ENCODE measurements at regions not wholly inside any gene's neighbourhood (a gene's known extent, or its start where the extent isn't known, plus 50 kb on each side); places are given as distances from the start of the nearest gene placed in this dataset.

DNA sequence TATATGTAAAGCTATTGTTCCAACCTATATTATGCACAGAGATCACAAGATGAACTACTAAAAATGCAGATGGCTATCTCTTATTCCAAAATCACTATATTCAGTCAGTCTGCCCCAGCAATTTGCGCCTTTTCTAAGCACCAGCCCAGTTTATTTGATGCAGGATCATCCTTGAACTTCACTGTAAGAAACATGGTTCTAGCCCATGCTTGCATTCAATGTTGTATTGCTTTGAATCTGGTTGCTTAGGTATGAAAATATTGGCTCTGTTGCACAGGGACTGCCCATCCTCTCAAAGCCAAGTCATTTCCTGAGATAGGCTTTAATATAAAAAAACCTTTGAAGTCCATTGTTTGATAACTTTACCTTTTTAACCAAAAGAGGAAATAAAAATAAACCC lies 170.5 kb upstream of the LRIG1 start:
- TF ChIP-seq CTCF (conservative IDR thresholded peaks at IDR 0.05) = no peak
- no peak overlapping the region for H3K27ac ChIP-seq

- H3K27ac ChIP-seq = no peak overlapping the region
- TF ChIP-seq CTCF (conservative IDR thresholded peaks at IDR 0.05) = no peak
Observed at GRCh38 chr3:66672830-66673229, 172.0 kb upstream of the LRIG1 start.

- TF ChIP-seq CTCF (conservative IDR thresholded peaks at IDR 0.05) = no peak
- no peak overlapping the region for H3K27ac ChIP-seq
Observed at GRCh38 chr3:66673293-66673692, 172.5 kb upstream of the LRIG1 start.

GRCh38 chr3:66675366-66675765 lies 174.5 kb upstream of the LRIG1 start:
- no peak overlapping the region for H3K27ac ChIP-seq

GRCh38 chr3:66692042-66692765 lies 191.4 kb upstream of the LRIG1 start:
- no peak overlapping the region for H3K27ac ChIP-seq
- no peak for TF ChIP-seq CTCF (conservative IDR thresholded peaks at IDR 0.05)

More at GRCh38 chr3:66675366-66675765, 174.5 kb upstream of the LRIG1 start:
- no peak for TF ChIP-seq CTCF (conservative IDR thresholded peaks at IDR 0.05)

- no peak for TF ChIP-seq CTCF (conservative IDR thresholded peaks at IDR 0.05)
- no peak overlapping the region for H3K27ac ChIP-seq
Observed at GRCh38 chr3:66692766-66693150, 191.9 kb upstream of the LRIG1 start.

GRCh38 chr3:66693461-66694031 lies 192.7 kb upstream of the LRIG1 start:
- no peak for TF ChIP-seq CTCF (conservative IDR thresholded peaks at IDR 0.05)
- H3K27ac ChIP-seq = peak overlapping the region; percentile 38

Data from VCaP (cell line).